GM12892 (cell line): ENCODE measurements at regions not wholly inside any gene's neighbourhood (a gene's known extent, or its start where the extent isn't known, plus 50 kb on each side); places are given as distances from the start of the nearest gene placed in this dataset.
"Not testable (repeated sequence)": the region's sequence is repeated elsewhere in the genome, so short reads cannot be mapped to it uniquely, and the experiment has no call there.

ENCODE experiments used
- DNase-seq: peaks from one replicate; pipeline ENCODE4 v3.0.0; 2011; ENCODE audit not compliant: insufficient read length
- FAIRE-seq: peaks from 2 replicates; lab custom pipeline; 2011; peaks lifted over from hg19 to GRCh38; lab: Jason Lieb, UNC
- POLR2A ChIP-seq: IDR thresholded peaks from 2 replicates; pipeline ENCODE4 v1.6.1; 2011; ENCODE audit warnings: low read depth, low read length, control low read depth
- POLR2AphosphoS5 ChIP-seq: IDR thresholded peaks from 2 replicates; pipeline ENCODE4 v1.6.1; 2011; ENCODE audit warnings: low read depth, low read length, control low read depth
- TAF1 ChIP-seq: IDR thresholded peaks from 2 replicates; pipeline ENCODE4 v1.6.1; 2011; ENCODE audit warnings: low read depth, mild to moderate bottlenecking, control low read depth, low read length, borderline replicate concordance

DNA sequence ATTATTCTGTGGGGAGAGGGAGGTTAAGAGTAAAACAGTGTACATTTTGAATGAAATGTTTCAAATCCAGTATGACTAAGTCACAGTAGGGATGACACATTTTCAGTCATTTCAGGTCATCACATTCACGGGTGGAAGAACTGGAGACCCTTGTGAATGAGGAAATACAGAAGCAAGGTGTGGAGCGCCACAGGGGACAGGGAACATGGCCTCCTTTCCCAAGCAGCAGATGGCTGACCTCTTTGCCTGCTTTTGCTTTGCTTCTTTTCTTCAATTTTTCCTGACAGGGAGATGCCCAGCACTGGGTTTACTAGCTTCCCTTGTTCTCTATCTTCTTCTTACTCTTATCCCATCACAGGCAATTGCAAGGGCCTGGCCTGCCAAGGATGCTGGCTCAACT, 278.9 kb upstream of the DLGAP1 start:
- DNase-seq: no peak
- FAIRE-seq: no peak
- TF ChIP-seq TAF1: no peak
- TF ChIP-seq POLR2A: no peak
- TF ChIP-seq POLR2AphosphoS5: no peak

DNA sequence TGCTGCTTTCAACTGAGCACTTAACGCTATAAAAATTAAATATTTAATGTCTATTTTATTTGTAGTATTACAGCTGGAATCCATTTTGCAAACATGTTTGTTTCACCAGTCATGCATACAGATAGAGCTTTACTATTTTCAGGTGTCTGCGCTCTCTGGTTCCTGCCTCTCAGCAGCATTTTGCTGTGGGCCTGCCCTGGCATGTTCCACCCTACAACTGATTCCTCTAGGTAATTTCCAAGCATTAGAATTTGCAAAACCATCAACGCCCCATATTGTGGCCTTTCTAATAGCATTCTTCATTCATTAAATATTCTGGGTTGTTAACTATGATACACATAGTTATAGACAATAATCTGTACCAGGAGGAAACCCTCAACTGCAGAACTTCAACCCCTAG, 266.4 kb upstream of the DLGAP1 start:
- no peak for DNase-seq
- no peak for FAIRE-seq
- TF ChIP-seq POLR2A (no peak), TAF1 (no peak), POLR2AphosphoS5 (no peak)

DNA sequence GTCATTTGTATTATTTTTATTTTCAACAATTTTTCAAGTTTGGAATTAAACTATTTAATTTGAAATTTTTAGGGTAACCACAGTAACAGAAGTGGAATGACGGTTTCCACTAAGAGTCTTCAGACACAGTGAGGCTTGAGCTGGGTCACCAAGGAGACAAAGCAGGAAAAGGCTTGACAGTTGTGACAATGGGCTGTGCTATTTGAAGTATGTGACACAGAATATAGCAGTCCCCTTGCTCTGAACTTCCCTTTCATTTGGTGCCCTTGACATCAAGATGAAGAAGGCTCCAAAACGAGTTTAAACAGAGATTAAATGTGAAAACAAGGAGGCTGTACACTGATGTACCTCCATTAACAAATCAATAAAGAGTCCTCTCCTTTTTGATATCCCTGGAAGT, 265.4 kb upstream of the DLGAP1 start:
- FAIRE-seq (no peak), DNase-seq (no peak)
- TF ChIP-seq POLR2A (no peak), TAF1 (no peak), POLR2AphosphoS5 (no peak)

DNA sequence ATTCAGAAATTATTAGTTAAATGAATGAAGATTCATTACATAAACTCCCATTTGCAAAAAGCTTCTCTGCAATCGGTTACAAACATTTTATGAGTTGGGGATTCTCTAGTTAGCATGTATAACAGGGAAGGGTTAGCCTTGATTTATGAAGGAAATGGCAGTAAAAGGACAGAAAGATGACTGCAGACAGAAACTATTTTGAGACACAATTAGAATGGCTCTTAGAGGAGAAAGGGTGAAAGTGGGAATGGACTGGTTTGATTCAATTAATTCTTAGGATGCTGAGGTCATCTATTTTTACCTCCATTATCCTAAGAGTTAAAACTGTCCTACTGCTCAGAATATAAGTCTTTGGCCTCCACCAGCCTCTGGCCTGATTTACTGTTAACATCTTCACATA, 250.8 kb upstream of the DLGAP1 start:
- FAIRE-seq (no peak), DNase-seq (no peak)
- TF ChIP-seq TAF1: no peak
- TF ChIP-seq POLR2AphosphoS5: no peak
- TF ChIP-seq POLR2A: no peak

- no peak for DNase-seq
- TF ChIP-seq POLR2AphosphoS5 (no peak), POLR2A (no peak)
- no peak for FAIRE-seq
Measured at GRCh38 chr18:4704781-4705180, 249.7 kb upstream of the DLGAP1 start.

DNA sequence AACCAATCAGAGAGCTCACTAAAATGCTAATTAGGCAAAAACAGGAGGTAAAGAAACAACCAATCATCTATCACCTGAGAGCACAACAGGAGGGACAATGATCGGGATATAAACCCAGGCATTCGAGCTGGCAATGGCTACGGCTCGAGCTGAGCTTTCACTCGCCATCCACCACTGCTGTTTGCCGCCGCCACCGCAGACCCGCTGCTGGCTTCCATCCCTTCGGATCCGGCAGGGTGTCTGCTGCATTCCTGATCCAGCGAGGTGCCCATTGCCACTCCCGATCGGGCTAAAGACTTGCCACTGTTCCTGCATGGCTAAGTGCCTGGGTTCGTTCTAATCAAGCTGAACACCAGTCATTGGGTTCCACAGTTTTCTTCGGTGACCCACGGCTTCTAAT, 236.7 kb upstream of the DLGAP1 start:
- no peak for TF ChIP-seq POLR2AphosphoS5
- TF ChIP-seq POLR2A: no peak
- TF ChIP-seq TAF1: no peak
- DNase-seq (no peak), FAIRE-seq (no peak)

DNA sequence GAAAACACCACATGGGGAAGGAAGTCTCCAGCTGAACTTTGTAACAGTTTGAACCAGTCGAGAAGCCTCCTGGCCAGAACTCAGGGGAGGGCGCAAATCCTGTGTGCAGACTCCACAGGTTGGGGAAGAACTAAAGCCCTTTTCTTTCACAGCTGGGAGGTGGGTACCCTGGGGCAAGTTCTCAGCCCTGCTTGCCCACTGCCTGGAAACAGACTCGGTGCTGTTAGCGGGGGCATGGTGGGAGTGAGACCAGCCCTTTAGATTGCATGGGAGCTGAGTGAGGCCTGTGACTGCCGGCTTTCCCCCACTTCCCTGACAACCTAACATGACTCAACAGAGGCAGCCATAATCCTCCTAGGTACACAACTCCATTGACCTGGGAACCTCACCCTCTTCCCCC, 223.6 kb upstream of the DLGAP1 start:
- not testable (repeated sequence) for FAIRE-seq, DNase-seq

DNA sequence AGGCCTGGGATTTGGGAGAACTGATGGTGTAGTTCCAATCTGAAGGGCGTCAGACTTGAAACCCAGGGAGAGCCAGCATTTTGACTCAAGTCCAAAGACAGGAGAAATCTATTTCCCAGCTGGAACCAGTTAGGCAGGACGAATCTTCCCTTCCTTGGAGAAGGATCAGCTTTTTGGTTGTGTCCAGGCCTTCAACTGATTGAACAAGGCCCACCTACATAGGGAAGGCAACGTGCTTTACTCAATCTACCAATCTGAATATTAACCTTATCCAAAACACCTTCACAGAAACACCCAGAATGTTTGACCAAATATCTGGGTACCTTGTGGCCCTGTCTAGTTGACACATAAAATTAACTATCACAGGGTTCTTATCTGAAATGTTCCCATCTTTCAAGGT, 221.9 kb upstream of the DLGAP1 start:
- no peak for TF ChIP-seq POLR2AphosphoS5
- no peak for TF ChIP-seq TAF1
- no peak for TF ChIP-seq POLR2A
- FAIRE-seq: no peak
- DNase-seq: no peak

DNA sequence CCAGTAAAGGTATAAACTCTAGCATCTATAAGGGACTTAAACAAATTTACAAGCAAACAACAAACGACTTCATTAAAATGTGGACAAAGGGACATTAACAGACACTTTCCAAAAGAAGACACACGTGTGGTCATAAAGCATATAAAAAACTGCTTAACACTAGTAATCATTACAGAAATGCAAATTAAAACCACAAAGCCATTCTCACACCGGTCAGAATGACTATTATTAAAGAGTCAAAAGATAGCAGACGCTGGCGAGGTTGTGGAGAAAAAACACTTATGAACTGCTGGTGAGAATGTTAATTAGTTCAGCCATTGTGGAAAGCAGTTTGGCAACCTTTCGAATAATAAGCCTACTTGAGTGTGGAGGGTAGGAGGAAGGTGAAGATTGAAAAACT, 217.1 kb upstream of the DLGAP1 start:
- no peak for TF ChIP-seq TAF1
- TF ChIP-seq POLR2AphosphoS5: no peak
- no peak for TF ChIP-seq POLR2A
- DNase-seq: no peak
- FAIRE-seq: no peak

DNA sequence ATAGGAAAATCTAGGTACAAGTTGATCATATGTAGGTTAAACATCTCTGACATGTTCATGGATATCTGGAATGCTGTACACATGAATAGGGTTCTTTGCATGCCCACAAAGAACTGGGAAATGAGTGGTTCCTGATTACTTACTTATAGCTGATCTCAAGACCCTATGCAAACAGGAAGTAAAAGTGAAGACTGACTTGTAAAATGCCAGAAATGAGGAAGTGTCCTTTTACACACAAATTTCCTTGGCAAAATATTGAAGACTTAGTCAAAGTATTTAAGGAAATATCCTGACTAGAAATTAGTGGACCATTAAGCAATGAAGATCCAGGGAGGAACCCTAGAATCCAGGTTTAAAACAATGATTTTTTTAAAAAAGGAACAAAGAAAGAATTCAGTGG, 203.7 kb upstream of the DLGAP1 start:
- DNase-seq (no peak), FAIRE-seq (no peak)
- TF ChIP-seq POLR2A (no peak), POLR2AphosphoS5 (no peak)

DNA sequence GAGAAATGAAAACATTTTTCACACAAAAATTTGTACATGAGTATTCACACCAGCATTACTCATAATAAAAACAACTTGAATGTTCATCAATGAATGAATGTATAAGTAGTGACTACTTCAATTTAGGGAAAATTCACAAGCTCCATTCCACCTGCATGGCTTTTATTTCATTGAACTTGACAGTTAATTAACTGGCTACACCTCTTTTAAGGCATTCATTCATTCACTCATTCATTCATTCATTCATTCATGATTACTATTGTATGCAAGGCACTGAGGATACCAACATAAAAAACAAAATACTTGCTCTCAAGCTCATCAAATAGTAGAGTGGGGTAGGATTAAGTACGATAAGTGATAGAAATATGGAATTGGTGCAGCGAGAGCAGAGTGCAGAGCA, 198.3 kb upstream of the DLGAP1 start:
- DNase-seq (no peak), FAIRE-seq (no peak)
- no peak for TF ChIP-seq POLR2A
- TF ChIP-seq TAF1: no peak
- TF ChIP-seq POLR2AphosphoS5: no peak

GRCh38 chr18:4641771-4642368, 186.8 kb upstream of the DLGAP1 start:
- FAIRE-seq: no peak

More at GRCh38 chr18:4641771-4642368, 186.8 kb upstream of the DLGAP1 start:
- no peak for TF ChIP-seq POLR2A
- TF ChIP-seq TAF1: no peak
- no peak for TF ChIP-seq POLR2AphosphoS5
- DNase-seq: no peak
